HTR-8/SVneo (cell line): ENCODE measurements at regions not wholly inside any gene's neighbourhood (a gene's known extent, or its start where the extent isn't known, plus 50 kb on each side); places are given as distances from the start of the nearest gene placed in this dataset.

Experiments
- DNase-seq: peaks from one replicate; pipeline ENCODE4 v3.0.0; 2011; ENCODE audit warnings: low spot score, mixed read lengths; ENCODE audit not compliant: insufficient read length
- FAIRE-seq: peaks from 2 replicates; lab custom pipeline; 2011; peaks lifted over from hg19 to GRCh38; lab: Jason Lieb, UNC

DNA sequence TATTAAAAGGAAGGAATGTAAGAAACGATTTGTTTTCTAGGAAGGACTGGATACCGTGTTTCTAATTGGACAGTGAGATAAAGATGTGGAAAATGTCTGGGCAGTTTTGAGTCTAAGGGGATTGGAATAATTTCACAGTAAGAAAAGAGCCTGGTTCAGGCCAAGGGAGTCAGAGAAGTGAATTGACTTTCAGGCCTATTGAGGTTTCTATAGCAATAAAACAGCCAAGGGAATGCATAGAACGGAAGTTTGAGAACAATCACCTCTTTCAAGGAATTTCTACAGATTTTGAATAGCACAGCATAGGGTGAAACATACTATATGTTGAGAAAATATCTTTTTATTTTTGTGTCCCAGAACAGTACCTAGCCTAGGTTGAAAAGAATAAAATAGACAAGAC is 271.6 kb upstream of the TRPM3 start:
- DNase-seq (no peak), FAIRE-seq (no peak)

DNA sequence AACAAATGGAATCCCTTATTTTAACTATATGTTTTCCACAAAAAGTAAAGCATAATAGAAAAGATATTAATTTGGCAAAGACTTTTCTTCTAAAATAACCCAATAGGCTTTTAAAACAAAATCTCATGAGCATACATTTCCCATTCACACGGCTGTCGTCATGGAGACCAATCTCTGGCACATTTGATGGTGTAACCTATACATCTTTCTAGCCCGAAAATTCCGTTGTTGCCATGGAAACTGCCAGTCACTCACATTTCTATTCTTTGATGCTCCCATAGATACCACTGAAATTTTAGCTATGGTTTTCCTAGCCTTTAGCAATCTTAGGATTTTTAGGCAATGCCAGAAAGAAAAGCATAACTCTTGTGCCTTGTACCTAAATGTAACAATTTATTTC is 262.9 kb upstream of the TRPM3 start:
- no peak for FAIRE-seq
- DNase-seq, result no peak

DNA sequence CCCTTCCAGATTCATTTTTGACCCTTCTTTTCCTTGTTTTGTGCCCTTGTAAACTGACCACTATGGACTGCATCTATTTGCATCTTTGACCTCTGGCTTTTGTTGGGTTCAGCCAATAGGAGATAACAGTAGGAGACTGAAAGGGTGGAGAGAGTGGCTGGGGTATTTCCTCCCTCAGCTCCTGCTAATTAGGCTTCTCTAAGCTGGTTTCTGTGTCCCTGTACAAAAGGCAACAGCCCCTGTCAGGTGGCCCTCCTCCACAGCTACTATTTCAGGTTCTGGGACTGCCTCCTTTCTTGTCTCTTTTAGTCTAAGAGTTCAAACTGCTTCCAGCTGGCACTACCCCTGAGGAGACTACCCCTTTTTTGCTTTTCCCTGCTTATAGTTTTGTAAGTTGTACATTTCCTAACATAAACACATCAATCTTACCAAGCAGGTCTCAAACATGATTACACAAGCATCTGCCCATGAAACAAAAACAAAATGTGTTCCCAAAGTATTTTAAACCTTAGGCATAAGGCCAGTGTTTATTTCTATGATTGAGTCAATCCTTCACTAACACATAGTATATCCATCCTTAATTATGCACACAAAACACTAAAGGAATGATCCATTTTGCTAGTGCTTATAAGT is 262.0 kb upstream of the TRPM3 start:
- DNase-seq, result no peak

DNA sequence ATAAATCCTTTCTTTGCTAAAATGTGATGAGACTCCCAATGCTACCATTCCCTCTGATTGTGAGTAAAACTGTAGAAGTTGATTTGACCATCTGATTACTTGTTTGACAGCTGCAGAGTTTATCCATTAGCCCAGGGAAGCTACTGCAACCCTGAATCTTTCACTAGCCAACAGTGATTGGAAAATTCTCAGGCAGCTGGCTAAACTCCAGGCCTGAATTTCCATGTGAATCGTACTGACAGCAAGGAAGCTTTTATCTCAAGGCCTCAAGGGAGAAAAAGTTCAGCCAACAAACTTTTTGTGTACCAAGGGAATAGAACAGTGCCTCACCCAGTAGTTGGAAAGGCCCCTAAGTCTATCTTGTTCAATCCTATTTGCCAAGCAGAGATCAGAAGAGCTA is 246.7 kb upstream of the TRPM3 start:
- no peak for FAIRE-seq
- no peak for DNase-seq

More for the DNA sequence above, 262.0 kb upstream of the TRPM3 start:
- no peak for FAIRE-seq

DNA sequence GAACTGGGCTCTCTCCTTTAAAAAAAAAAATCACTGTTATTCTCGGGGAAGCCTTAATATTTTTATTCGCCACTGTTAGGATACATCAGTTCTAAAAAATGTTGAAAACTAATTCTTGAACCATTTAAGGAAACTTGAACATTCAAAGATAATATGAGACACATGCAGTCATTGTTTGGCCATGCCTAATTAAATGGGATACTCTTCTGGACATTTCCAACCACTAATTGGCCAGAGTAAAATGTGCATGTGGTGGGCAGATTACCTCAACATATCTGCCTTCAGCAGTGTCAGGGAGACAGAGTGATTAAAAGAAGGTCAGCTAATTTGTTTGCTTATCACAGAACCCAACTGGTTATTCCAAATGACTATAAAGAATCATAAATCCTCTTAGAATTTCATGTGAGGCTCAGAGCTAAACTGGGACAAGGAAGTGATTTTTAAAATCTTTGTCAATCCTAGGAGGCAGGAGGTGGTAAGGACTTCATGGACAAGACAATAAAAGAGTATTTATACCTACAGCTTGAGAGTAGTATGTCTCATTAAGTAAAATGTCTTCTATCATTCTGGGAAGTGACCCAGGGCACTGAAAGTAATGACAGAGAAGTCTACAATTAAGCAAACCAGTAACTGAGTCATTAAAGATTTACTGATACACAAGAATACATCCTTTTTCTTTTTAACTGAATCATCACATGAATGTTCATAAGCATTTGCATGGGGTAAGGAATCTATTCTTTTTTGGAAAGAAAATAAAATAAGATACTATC is 242.9 kb upstream of the TRPM3 start:
- no peak for DNase-seq
- FAIRE-seq, result no peak

DNA sequence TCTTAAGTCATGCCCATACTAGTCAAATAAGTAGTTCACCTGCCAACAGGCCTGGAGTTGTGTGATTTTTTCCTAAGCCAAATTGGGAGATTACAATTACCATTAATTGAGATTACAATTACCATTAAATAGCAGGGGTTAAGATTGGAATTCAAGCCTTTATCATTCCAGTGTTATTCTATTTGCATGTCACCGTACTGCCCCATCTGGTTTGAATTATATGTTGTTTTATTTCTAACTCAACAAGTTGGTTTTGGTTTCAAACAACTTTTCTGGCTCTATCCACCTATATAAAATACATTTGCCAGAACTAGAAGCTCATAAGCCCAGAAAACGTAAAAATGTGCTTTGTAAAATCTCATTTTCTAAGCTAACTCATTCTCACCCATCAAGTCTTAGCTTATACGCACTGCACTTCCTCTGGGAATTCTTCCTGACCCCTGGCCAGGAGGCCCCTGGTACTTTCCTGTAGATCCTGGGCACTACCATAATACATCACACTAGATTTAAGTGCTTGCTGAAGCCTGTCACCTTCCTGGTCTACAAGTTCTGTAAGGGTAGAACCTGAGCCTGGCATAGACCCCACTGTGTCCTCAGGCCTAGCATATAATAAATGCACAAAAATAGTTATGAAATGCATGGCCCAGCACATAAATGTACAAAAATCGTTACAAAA is 242.0 kb upstream of the TRPM3 start:
- DNase-seq, result no peak
- no peak for FAIRE-seq

DNA sequence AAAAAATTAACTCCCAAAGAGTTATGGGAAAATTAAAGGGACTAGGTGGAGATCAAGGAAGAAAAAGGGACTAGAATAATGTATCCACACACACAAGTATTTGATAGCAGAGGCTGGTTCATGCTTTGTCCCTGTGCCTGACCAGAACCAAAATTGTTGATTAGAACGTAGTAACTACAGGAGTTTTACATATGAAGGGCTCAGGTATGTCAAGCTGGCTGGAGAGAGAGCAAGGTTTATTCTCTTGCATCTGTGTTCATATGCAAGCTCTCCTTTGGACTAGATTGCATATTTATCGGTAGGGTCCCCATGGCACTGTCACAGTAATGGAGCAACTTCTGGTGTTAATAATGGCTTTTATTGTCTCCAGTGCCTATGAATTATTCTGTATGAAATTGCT is 239.9 kb upstream of the TRPM3 start:
- DNase-seq (no peak), FAIRE-seq (no peak)

DNA sequence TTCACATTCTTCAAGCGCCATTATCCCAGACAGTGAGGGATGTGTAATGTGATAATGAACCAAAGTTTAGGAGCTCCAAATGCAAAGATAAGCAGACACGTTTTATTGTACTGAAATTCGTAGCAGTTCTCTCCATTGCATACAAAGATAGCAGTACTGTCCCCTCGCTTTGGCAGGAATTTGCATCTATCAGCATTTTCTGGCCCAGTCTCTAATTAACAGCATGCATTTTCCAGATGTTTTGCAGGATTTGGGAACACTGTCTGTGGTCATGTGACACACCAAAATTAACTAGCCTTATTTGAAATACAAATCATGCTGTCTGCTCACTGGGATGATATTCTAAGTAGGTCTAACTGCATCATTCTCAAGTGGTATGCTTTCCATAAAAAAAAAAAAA is 235.9 kb upstream of the TRPM3 start:
- DNase-seq, result no peak
- no peak for FAIRE-seq

DNA sequence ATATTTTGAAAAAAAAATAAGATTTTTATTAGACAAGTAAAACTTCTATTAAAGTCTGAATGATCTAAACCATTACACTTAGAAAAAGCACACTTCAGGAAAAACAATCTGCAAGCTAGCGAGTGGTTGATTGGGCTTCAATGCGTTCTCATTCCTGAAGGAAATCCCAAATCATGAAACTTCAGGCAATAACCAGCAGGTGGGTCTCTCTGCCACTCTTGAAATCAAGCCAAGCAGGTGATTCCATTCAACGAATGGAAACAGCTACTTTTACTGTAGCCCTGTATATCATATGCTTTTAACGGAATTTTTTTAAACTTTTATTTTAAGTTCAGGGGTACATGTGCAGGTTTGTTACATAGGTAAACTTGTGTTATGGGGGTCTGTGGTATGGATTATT is 234.5 kb upstream of the TRPM3 start:
- FAIRE-seq (no peak), DNase-seq (no peak)

DNA sequence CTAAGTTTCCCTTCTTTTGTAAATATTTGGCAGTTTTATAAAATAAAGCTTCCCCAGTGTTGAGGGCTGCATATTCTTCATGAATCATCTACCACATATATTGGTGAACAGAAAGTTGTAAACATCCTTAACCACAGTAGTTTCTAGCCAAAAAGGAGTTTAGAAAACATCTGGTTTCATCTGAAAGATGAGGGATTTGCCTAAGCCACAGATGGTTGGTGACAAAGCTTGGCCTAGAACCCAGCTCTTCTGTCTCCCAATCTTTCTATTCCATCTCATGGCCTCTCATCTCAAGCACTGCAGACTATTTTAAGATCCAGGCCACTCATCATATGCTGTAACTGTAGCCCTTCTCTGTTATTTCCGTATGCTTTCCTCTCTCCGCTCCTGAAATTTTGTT is 232.3 kb upstream of the TRPM3 start:
- DNase-seq, result no peak
- FAIRE-seq, result no peak

DNA sequence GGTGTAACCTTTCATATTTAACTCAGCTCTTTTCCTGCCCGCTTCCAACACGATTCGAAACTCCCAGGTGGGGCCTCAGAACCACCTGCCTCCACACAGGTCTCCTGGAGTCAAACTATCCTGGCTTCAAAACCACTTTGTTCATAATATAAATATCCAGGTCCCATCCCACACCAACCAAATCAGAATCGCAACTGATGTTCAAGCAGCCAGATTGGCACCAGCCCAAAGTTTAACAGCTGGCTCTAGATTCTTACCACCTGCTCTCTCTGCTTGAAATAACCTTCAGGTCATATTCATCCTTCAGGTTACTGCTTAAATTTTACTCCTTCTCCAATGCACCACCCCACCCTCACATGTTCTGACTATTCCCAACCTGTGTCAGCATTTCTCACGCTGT is 231.4 kb upstream of the TRPM3 start:
- FAIRE-seq (no peak), DNase-seq (no peak)

DNA sequence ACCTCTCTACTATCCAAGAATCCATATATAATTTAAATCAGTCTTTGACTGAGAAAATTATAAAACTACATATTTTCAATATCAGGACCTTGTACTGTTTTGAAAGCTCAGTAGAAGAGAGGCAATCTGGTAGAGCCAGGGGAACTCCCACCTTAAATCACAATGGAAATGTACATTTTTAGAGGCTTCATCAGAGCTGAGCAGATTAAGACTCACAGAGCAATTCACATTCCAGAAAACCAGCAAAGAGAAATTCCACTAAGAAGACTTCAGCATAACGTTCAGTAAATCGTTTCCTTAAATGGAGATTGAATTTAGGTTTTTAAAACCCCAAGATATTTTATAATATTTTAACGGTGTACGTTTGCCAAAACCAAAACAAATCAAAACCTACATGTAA is 227.8 kb upstream of the TRPM3 start:
- DNase-seq, result no peak
- FAIRE-seq, result no peak

DNA sequence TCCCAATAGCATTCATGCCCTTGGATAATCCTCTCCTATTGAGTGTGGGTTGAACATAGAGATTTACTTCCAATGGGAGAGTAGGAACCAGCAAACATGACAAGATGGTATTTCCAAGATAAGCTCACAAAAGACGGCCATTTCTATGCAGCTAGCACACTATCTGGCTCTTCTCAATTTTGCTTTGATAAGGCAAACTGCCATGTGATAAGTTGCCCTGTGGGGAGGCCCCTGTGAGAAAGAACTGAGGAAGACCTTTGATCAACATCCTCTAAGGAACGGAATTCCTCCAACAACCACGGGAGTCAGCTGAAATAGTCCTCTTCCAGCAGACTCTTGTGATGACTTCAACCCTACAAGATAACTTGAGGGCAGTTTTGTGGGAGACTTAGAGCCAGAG is 211.9 kb upstream of the TRPM3 start:
- no peak for DNase-seq
- no peak for FAIRE-seq

DNA sequence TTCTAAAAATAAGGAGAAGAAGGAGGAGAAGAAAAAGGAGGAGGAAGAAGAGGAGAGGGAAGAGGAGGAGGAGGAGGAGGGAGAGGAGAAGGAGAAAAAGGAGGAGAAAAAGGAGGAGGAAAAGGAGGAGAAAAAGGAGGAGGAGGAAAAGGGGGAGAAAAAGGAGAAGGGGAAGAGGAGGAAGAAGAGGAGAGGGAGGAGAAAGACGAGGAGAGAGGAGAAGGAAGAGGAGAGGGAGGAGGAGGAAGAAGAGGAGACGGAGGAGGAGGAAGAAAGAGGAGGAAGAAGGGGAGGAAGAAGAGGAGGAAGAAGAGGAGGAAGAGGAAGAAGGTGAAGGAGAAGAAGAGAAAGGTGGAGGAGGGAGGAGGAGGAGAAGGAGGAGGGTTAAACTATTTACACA is 210.2 kb upstream of the TRPM3 start:
- FAIRE-seq (no peak), DNase-seq (no peak)

DNA sequence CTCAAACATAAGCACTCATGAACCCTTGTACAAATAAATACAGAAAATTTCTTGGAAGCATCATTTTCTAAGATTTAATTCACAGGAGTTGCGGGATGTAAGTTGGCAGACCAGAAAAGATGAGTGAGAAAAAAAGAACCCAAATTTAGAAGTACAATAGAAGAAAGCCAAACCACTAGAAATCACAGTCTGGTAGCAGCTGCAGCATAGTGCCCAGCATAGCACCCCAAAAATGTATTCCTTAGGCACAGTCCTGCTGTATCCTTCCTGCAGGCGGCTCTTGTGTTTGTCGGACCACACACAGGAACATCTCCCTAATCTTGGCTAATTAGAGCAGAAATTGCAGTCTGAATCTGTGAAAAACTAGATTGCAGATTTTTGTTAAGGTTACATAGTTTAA is 208.5 kb upstream of the TRPM3 start:
- FAIRE-seq (no peak), DNase-seq (no peak)

DNA sequence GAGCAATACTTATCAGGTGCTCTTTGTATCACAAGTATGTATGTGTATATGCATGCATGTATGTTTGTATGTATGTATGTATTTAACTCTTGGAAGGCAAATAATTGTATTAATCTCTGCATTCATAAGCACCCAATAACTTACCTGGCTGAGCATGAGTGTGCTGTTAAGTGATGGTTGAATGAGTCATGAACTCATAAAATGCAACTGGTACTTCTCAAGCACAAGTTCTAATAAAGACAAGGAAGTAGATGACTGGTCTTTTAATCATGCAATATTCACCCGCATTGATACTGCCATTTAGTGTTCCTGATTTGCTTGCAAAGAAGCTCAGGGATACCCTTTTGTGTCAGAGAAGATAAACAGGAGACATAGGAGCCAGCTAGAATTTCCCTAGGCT is 204.9 kb upstream of the TRPM3 start:
- DNase-seq (no peak), FAIRE-seq (no peak)

DNA sequence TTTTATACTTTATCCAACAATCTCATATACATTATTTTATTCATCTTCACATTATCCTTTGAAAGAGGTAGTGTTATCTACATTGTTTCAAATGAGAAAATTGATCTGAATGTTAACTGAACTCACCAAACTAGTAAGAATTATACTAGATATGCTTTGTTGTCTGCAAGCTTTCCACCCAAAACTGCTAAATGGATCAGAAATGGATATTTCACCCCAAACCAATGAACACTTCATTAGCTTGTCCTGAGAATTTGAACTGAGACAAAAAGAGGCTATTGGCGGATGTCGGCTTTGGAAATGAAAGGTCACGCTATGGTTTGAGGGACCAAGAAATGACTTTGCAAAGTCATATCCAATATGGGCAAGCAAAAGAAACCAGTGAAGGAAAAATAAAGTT is 201.9 kb upstream of the TRPM3 start:
- FAIRE-seq (no peak), DNase-seq (no peak)

DNA sequence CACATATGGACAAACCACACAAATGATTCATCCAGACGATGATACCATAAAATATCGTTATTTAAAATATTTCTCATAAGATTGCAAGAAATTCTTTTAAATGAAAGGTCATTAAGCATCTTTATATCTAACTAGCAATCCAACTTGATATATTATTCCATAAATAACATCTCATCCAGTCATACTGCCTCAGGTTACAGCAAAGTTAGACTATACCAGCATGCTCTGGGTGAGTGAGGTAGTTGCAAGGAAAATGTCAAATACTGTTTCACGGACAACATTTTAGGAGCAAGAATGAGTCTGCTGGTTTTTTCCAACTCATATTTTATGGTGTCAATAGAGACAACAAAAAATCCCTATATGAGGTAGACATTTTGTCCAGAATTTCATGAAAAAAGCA is 200.9 kb upstream of the TRPM3 start:
- DNase-seq (no peak), FAIRE-seq (no peak)

DNA sequence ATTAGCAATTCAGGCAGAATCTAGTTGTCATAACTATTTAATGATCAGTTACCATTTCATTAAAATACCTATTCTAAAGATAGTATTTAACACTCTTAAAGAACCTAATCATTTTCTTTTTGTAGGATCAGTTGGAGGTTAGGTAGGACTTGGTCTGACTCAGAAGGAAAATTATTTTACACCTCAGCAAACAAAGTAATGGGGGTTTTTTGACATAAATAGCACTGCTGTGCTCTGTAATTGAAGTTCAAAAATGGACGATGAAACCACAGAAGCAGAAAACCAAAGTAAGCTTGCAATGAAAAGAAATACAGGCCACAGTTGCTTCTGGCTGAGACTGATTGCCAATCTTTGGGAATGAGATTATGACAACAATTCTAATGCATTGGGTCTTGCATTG is 187.0 kb upstream of the TRPM3 start:
- FAIRE-seq, result no peak

DNA sequence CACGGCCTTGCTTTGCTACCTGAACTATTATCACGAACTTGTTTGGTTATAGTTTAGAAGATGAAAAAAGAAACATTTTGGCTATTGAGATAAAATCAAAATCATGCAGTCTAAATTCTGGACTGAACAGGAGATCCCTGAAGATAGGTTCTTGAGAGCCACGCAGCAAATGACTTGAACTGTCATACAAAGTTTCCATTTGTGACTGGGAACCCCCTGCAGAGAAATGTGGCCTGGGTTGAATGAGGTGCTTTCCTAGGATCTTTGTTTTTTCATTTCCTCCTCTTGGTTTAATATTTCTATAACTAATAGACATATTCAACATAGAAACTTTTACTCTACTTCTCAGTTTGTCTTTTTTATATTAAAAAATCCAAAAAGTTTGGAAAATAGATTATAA is 184.7 kb upstream of the TRPM3 start:
- no peak for FAIRE-seq

More for the DNA sequence above, 187.0 kb upstream of the TRPM3 start:
- no peak for DNase-seq

DNA sequence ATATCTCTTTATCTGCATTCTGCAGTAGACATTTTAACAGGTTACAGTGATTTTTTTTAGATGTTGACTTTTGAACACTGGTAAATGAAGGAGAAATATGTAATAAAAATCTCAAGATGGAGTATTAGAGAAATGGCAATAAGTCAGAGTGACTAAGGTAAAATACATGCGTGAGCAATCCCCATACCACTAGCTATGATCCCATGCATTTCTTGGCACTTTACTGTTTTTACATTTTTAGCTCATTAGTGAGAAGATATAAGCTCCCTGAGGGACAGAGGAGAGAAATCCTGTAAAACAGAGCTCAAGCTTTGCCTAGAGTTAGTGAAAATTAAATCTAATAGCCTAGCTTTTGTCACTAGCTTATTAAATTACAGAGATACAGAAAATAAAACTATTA is 181.9 kb upstream of the TRPM3 start:
- DNase-seq (no peak), FAIRE-seq (no peak)

More for the DNA sequence above, 184.7 kb upstream of the TRPM3 start:
- DNase-seq, result no peak

DNA sequence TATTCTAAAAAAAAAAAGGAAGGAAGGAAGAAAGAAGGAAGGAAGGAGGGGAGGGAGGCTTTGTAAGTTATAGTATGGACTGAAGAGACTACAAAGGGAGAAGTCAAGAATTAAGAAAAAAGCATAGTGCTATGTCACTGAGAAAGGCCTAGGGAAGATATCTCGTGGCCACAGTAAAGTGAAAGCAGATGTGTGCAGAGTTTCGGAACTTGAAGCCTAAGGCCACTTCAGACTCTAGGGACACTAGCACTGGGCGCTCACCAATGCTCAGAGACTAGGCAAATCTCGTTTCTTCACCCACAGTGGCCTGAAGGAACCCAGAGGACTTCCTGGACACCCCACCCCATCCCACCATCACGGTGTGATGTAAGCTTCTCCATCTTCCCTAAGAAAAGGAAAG is 181.4 kb upstream of the TRPM3 start:
- no peak for FAIRE-seq
- no peak for DNase-seq
